Mucosa of rectum (tissue), 2 donors: ENCODE measurements at regions not wholly inside any gene's neighbourhood (a gene's known extent, or its start where the extent isn't known, plus 50 kb on each side); places are given as distances from the start of the nearest gene placed in this dataset.

Experiments used
- H3K27ac ChIP-seq, 2 donors: one replicate each; pipeline ENCODE4 v1.7.0; 2013; ENCODE audit warnings: inconsistent platforms in 2 of 2, low read depth in 2 of 2, low read length in 2 of 2
- H3K27me3 ChIP-seq, 2 donors: one replicate each; pipeline ENCODE4 v1.7.0; 2013; ENCODE audit warnings: low read length in 2 of 2; ENCODE audit not compliant: control insufficient read depth in 2 of 2, insufficient read depth in 2 of 2
- H3K36me3 ChIP-seq, 2 donors: one replicate each; pipeline ENCODE4 v1.7.0; 2013; ENCODE audit warnings: low read length in 2 of 2; ENCODE audit not compliant: control insufficient read depth in 2 of 2, insufficient read depth in 2 of 2
- H3K4me1 ChIP-seq, 2 donors: one replicate each; pipeline ENCODE4 v1.7.0; 2013; ENCODE audit warnings: low read length in 2 of 2, mild to moderate bottlenecking in 1 of 2; ENCODE audit not compliant: control insufficient read depth in 2 of 2, insufficient read depth in 2 of 2
- H3K4me3 ChIP-seq, 2 donors: one replicate each; pipeline ENCODE4 v1.7.0; 2013; ENCODE audit warnings: low read length in 2 of 2
- H3K9ac ChIP-seq, 2 donors: one replicate each; pipeline ENCODE4 v1.7.0; 2013; ENCODE audit warnings: low read length in 2 of 2, low read depth in 1 of 2, mild to moderate bottlenecking in 1 of 2
- H3K9me3 ChIP-seq, 2 donors: one replicate each; pipeline ENCODE4 v1.7.0; 2013; ENCODE audit warnings: low read length in 2 of 2; ENCODE audit not compliant: control insufficient read depth in 2 of 2
- donor health status: healthy.
- donor health status: Normal muscosa, but diverticular disease.

DNA sequence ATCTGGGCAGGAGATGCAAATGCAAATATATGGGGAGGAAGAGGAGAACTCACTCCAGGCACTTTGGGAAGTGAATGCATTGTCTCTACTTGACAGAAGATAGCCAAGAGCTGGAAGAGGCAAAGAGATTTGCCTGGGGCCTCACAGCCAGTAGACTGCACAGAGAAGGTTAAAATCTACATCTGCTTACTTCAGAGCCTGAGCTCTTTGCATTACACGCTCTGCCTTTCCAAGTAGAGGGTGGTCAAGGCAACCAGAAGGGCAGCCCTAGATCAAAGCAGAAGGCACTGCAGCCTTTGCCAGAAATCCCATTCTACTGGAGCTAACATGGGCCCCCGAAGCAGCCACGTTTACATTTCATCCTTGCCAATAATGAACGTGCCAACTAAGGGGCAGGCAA is 407.2 kb upstream of the CCL2 start:
- H3K9ac ChIP-seq, result no peak overlapping the region
- no peaks in the 10 kb centered on the region for H3K9me3 ChIP-seq
- H3K4me1 ChIP-seq, result no peaks in the 10 kb centered on the region
- H3K4me3 ChIP-seq, result no peak overlapping the region
- H3K27me3 ChIP-seq, result no peaks in the 10 kb centered on the region
- no peak overlapping the region for H3K27ac ChIP-seq
- no peaks in the 10 kb centered on the region for H3K36me3 ChIP-seq

DNA sequence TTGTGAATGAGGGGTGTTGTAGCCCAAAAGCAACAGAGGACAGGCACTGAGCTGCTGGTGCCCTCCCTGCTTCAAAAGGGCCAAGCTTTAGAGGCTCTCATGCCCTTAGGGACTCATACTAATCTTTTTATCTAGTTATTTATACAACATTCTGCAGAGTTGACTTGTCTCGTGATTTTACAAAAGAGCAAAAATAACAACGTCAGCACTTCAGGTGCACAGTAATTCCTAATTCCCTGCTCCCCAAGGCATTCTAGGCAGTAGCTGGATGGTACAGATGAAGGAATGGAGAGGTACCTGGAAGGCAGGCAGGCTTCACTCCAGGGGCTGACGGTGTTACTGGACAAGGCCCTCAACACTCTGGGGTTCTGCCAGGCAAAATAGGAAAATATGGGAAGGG is 406.7 kb upstream of the CCL2 start:
- no peaks in the 10 kb centered on the region for H3K36me3 ChIP-seq

DNA sequence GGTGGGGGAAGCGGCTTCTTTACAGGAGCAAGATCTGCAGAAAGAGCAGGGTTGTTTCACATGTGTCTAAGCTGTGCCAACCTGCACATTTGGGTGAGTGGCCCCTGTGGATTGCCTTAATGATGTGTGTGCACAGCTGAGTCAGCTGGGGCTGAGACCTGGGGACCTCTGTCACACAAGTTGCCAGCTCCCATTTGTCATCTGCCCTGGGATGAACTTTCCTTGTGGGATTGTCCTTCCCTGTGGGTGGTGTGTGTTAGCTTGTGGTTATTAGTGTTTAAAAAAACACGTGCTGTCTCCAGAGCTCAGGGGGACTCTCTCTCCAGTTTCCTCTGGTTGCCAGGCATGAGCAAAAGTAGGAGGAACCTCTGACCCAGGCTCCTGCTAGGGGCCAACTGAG is 400.5 kb upstream of the CCL2 start:
- no peak overlapping the region for H3K27ac ChIP-seq
- H3K9me3 ChIP-seq, result no peaks in the 10 kb centered on the region
- H3K4me1 ChIP-seq, result no peaks in the 10 kb centered on the region
- peaks cover 0 to 2% of the 10 kb centered on the region in 2 donors for H3K27me3 ChIP-seq
- no peaks in the 10 kb centered on the region for H3K36me3 ChIP-seq
- no peak overlapping the region for H3K9ac ChIP-seq
- no peak overlapping the region for H3K4me3 ChIP-seq

More for the DNA sequence above, 406.7 kb upstream of the CCL2 start:
- Histone ChIP-seq H3K27me3 (no peaks in the 10 kb centered on the region), H3K27ac (no peak overlapping the region), H3K9me3 (no peaks in the 10 kb centered on the region), H3K4me1 (no peaks in the 10 kb centered on the region), H3K4me3 (no peak overlapping the region), H3K9ac (no peak overlapping the region)

DNA sequence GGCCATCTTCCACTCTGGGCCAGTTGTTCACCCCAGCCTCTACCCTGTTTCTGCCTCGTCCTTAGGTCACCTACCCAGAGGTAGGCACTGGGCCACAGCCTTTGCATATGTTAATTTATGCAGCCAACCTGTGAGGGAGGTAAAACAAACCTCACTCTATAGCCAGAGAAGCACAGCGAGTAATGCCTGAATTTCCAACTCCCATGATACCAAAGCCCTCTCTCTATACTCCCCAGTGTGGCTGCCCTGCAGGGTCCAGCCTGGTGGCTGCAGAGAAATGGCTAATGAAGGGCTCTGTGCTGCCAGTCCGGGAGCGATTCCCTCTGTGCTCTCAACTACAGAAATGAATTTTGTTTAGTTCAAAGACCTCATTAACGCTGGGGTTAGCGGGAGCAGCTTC is 397.0 kb upstream of the CCL2 start:
- no peak overlapping the region for H3K27ac ChIP-seq
- H3K9ac ChIP-seq, result no peak overlapping the region
- H3K27me3 ChIP-seq, result peaks cover 2% of the 10 kb centered on the region in 2 donors
- no peak overlapping the region for H3K4me3 ChIP-seq
- no peaks in the 10 kb centered on the region for H3K9me3 ChIP-seq
- H3K4me1 ChIP-seq, result no peaks in the 10 kb centered on the region
- no peaks in the 10 kb centered on the region for H3K36me3 ChIP-seq

DNA sequence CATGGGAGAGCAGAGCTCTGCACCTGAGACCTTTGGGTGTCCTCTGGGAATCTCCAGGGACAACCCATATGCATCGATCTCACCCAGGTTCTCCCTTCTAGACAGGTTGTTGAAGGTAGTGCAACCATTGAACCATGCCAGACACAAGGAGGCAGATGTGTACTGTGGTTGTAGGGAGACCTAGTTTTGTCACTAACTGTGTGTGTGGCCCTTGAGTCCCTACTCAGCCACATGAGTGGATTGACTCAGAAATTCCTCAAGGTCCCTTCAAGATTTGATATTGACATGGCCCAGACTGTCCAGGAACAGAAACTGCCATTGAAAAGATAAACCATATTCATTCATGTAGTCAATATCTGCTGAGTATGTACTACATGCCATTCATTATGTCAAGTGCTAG is 396.4 kb upstream of the CCL2 start:
- H3K9me3 ChIP-seq, result no peaks in the 10 kb centered on the region

DNA sequence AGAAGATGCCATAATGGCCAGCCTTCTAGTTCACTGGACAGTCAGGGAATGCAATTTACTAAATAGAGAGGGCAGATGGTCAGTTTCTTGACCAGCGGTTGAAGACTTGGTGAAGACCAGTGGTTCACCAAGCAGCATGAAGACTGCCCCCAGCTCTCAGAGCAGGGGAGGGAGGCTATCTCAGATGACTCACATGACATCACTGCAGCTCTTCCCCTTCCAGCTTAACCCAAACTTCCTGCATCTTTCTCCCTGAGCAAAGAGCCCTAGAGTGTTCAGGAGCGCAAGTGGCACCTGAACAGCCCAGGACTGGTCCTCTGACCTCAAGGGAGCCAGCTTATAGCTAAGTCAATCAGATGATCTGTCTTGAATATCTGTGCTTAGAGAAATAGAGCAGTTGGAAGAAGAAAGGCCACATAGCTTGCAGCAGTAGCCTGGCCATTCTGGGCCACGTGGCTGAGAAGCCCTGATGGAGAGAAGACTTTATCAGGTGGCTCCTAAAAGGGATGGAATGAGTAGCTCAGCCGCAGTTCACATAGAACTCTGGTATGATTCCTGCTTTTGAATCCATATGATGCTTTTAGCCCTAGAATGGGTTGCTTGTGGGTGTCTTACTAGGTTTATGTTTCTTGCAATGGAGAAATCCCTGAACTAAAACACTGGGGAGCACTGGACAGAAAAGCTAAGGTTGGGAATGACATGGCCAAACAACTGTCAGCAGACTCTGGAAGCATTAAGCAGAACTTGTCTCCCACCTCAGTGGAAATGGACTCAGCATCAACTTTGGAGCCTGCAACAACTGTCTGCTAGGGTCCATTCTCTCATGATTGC is 392.1 kb upstream of the CCL2 start:
- Histone ChIP-seq H3K27me3 (peaks cover 2 to 3% of the 10 kb centered on the region in 2 donors), H3K36me3 (no peaks in the 10 kb centered on the region), H3K27ac (no peak overlapping the region), H3K9me3 (no peaks in the 10 kb centered on the region), H3K4me3 (no peak overlapping the region), H3K9ac (no peak overlapping the region), H3K4me1 (no peaks in the 10 kb centered on the region)

More for the DNA sequence above, 396.4 kb upstream of the CCL2 start:
- Histone ChIP-seq H3K27ac (no peak overlapping the region), H3K9ac (no peak overlapping the region), H3K4me1 (no peaks in the 10 kb centered on the region), H3K36me3 (no peaks in the 10 kb centered on the region), H3K4me3 (no peak overlapping the region), H3K27me3 (peaks cover 2% of the 10 kb centered on the region in 2 donors)

DNA sequence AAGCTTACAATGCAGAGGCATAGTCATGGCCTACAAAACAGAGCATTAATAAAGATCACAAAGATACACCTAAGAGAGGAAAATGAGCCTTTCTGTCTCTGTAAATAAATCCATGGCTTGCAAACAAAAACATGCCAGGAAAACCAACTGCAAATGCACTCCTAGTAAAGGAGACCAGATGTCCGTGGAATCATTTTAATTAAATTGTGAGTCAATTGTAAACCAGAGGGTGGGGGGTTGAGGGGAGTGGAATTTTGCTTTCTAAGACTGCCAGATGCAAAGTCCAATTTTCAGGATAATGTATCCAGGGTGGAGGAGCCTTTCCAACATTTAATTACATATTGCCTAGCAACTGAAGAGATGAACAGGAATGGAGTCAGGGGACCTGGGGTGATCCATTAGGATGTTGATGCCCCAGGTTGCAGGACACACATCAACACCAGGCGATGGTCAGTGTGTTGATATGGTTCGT is 390.3 kb upstream of the CCL2 start:
- Histone ChIP-seq H3K4me3 (no peak overlapping the region), H3K27me3 (peaks cover 2 to 3% of the 10 kb centered on the region in 2 donors), H3K27ac (no peak overlapping the region), H3K4me1 (no peaks in the 10 kb centered on the region), H3K9ac (no peak overlapping the region), H3K9me3 (no peaks in the 10 kb centered on the region), H3K36me3 (no peaks in the 10 kb centered on the region)

DNA sequence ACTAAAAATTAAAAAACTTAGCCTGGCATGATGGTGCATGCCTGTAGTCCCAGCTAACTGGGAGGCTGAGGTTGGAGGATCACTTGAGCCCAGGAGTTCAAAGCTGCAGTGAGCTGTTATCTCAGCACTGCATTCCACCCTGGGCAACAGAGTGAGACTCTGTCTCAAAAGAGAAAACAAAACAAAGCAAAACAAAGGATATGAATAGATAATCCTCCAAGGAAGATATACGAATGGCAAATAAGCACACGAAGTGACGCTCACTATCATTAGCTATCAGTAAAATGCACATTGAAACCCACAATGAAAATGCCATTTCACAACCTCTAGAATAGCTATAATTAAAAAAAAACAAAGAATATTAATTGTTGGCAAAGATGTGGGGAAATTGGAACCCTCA is 386.2 kb upstream of the CCL2 start:
- H3K36me3 ChIP-seq, result no peaks in the 10 kb centered on the region
- no peak overlapping the region for H3K4me3 ChIP-seq
- H3K27me3 ChIP-seq, result peaks cover 0 to 3% of the 10 kb centered on the region in 2 donors
- no peaks in the 10 kb centered on the region for H3K9me3 ChIP-seq
- no peak overlapping the region for H3K27ac ChIP-seq
- H3K4me1 ChIP-seq, result no peaks in the 10 kb centered on the region
- no peak overlapping the region for H3K9ac ChIP-seq

DNA sequence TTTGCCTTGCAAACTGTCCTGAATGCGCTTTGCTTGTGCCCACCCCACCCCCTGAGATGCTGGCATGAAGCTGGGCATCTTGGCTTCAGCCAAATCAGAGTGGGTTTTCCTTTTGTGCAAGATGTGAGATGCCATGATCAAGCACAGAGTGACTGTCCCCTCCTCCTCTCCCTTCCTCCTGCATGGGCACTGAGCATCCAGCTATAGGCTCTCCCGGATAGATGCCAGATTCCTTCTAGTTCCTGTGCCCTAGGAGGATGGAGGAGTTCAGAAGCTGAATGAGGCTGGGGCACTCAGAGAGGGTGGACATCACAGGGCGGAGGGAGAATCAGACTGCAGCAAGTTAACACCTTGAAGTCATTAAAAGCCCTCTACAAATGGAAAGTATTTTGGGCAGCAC is 384.1 kb upstream of the CCL2 start:
- H3K4me3 ChIP-seq, result no peak overlapping the region
- no peak overlapping the region for H3K9ac ChIP-seq
- H3K4me1 ChIP-seq, result no peaks in the 10 kb centered on the region
- no peaks in the 10 kb centered on the region for H3K36me3 ChIP-seq
- H3K27ac ChIP-seq, result no peak overlapping the region
- peaks cover 0 to 3% of the 10 kb centered on the region in 2 donors for H3K27me3 ChIP-seq
- H3K9me3 ChIP-seq, result no peaks in the 10 kb centered on the region

DNA sequence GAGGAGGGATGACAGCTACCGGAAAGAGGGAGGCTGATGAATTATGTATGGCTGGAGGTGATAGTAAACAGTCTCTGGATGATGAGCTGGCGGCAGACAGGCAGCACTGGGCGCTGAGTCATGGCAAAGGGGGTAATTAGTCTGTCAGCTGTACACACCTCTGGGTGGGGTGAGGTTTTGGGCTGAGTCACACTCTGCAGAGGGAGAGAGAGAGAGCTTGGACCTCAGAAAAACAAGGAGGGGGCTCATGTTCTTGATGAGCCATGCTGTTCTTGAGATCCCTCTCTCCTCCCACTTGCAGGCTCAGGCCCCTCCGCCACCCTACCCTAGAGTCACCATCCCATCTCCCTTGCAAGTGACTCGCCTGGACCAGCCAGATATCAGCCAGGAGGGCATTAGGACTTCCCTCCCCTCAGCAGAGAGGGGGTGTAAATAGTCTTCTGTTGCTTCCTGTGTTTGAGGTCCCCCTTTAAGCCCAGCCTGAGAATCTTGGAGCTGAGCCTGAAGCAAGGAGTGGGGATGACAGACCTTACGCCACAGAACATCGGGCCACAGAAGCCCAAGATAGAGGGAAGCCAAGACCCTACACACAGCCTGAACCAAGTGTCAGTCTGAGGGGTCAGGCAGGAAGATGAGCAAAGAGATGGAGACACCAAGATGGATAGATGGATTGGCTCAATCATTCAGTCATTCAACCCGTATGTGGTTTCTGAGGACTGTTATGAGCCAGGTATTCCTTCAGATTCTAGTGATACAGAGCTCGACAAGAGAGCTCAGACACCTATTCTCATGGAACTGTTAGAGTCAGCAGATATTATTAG is 383.2 kb upstream of the CCL2 start:
- Histone ChIP-seq H3K27ac (no peak overlapping the region), H3K9ac (no peak overlapping the region), H3K9me3 (no peaks in the 10 kb centered on the region), H3K36me3 (no peaks in the 10 kb centered on the region), H3K4me3 (no peak overlapping the region), H3K27me3 (peaks cover 0 to 6% of the 10 kb centered on the region in 2 donors), H3K4me1 (no peaks in the 10 kb centered on the region)
